HG03378 (cell line): ENCODE measurements at regions not wholly inside any gene's neighbourhood (a gene's known extent, or its start where the extent isn't known, plus 50 kb on each side); places are given as distances from the start of the nearest gene placed in this dataset.

Experiments
- ATAC-seq: cut with Tn5 transposase; IDR thresholded peaks from one replicate; pipeline ENCODE4 v1.9.1; 2021; ENCODE audit warnings: mild to moderate bottlenecking, moderate library complexity; ENCODE audit not compliant: unreplicated experiment

DNA sequence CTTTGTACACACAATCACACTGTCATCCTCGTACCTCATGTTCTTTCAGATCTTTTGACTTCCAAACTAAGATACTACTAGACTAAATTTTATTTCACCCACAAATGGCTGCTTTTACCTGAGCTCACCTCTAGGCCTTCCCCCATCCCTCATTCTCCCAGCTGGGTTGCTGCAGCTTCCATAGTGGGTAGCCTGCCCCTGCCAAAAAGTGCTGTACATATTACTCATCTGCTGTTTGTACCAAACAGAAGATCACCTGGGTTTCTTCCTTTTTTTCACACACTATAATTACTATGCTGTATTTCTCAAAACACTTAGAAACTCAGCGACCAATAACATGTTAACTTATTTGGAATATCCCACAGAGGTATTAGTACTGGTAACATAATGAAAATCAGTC is 267.6 kb upstream of the PRDM1 start:
- no peak for ATAC-seq

DNA sequence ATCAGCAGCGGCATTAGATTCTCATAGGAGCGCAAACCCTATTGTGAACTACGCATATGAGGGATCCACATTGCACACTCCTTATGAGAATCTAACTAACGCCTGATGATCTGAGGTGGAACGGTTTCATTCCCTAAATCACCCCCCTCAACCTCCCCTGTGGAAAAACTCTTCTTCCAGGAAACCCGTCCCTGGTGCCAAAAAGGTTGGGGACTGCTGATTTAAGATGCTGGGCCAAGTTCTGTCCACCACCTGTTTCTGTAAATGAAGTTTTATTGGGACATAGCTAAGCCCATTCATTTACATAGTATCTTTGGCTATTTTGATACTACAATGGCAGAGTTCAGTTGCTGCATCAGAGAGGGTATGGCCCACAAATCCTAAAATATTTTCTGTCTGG is 268.2 kb upstream of the PRDM1 start:
- no peak for ATAC-seq

DNA sequence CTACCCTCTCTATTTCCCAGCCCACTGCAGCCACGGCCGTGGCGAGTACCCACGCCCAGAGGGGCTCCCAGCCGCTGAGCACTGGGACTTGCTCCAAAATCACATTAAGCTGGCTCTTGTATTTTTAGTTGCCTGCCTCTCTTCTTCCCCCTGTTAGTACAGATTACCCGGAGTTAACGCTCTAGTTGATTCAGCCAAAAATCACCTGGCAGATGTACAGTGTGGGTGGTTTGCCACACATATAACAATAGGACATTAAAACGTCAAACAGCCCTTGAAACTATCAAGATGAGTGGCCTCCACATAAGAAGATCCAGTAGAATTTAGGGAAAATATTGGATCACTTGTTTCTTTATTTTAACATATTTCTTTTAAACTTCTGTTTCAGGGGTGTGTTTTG is 268.8 kb upstream of the PRDM1 start:
- ATAC-seq: no peak

DNA sequence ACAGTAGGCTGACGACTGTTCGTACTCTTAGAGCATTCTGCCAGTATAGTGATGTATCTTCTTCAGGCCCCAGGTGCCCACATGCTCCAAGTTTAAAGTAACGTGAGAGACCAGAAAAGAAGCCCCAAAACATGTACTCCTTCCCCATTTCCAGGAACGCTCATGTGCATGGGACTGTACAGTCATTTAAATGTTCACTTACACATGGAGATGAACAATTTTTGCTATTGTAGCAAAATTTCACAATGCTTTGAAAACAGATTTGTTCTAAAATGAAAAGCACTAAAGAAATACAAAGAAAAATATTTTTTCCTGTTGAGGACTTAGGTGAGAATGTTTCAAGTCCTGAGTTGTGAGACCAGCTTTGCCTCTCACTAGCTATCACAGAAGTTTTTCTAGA is 269.3 kb upstream of the PRDM1 start:
- no peak for ATAC-seq

DNA sequence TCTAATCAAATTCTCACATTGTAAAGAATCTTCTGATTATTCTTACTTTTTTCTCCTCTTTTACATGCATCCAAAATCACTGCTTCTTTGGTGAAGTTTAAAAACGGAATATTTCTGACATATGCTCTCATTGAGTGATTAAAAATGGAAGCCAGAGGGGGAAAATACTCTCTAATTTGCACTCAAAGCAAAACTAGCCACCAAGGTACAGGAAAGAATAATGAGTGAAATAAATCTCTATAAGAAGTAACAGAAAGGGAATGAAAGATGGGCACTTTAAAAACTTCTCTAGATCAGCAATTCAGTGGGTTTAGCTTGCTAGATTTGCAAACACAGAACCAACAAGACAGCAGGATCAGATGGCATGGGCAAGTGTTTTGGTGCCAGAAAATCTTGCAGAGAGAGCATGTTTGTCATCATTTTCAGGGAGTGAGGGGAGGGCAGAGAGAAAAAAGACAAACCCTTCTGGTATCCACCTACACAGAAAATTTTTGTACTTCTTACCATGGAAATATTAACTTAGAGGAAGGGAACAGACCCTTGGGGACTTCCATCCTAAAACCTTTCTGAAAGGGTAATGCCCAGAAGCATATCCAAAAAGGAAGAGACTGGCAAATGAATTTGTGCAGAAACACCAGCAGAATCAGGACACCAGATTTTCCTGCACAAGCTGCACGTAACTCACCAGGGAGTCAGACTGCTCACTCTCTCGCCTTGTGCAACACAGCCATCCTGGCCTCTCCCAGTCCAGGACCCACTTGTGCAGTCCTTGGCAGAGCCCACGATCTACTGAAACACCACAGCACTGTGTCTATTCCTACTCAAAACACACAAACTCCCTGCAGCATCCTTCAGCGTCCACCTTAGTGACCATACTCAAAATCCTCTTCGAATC is 270.2 kb upstream of the PRDM1 start:
- ATAC-seq: no peak

DNA sequence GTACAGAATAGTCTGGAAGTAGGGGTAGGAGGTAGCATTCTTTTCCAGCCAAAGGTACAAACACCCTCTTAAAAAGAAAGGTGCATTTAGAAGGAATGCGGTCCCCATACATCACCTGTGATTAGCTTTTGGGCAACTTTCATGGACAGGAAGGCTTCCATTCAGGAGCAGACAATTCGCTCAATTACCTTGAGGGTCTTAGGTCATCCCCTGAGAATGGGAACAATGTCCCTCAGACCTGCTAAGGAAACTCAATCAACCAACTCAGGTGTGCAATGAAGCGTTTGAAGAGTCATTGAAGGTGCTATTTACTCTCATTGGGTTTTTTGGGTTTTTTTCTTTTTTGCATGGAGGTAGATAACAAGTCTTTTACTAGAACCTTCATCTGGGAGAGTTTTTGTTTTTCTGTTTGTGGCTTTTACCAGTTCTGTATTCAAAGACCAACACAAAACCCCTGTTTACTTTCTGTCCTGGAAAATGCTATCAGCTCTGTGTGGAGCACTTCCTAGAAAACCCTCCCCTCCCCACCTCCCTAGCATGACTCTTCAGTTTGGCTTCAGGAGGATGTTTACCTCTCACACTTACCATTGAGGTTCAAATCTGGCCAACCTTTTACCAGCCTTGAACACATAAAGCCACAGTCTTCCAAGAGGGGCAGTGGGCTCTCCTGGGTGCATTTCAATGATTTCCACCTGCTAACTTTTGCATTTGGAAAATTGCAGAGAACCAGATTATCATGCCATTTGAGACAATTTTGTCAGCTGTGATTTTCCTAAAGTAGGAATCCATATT is 271.2 kb upstream of the PRDM1 start:
- ATAC-seq: no peak

DNA sequence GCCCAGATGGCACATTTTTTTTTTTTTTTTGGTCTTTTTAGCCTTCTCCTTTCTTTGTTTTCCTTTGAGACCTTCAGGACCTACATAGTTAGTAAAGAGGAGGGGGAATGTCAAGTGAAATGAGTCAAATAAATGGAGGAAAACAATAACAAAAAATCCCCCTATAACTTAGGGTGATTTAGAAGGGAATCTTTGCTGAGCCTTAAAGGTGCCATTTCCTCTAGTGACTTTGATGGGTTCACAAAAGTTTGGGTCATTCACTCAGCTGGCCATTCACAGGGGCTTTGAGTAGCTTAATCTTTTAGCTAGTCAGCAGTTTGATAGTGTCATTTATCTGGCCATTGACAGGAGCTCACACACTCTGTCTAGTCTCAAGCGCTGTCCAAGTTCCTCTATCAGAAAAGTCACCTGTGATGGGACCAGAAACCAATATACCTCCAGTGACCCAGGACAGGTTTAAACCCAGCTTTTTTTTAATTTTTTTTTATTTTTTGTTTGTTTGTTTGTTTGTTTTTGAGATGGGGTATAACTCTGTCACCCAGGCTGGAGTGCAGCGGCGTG is 275.1 kb upstream of the PRDM1 start:
- ATAC-seq: no peak

DNA sequence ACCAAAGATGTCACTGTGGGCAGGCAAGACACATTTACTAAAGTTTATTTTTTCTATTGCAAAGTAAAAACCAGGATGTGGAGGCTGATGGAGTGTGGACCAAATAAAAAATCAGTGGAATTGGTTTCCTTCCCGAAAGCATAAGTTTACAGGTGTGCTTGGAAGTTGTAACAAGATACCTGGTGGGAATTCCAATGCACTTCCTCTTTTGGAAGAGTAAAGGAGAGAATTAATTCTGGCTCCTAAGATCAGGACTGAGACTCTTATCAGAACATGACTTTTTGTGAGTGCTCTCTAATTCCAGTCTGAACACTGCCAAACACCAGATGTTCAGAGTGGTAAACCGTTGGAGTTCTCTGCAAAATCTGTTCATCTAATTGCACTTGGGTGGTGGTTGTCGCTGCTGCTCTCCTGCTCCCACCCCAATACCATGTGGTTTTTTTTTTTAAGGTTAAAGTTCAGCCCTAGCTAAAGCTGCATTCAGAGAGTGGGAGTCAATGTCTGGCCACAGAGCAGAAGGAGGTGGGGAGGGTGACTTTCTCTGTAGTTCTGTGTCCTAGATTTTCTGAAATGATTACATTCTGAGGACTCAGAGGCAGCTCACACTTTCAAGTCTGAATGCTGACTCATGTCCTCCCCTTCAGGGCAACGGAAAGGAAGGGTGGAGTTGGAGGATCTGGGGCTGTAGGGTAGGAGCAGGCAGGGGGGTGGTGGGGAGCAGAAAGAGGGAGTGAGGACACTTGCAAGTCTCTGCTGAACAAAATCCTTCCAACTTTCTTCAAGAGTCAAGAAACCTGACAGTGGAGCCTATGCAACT is 275.8 kb upstream of the PRDM1 start:
- peak; percentile 71 for ATAC-seq

DNA sequence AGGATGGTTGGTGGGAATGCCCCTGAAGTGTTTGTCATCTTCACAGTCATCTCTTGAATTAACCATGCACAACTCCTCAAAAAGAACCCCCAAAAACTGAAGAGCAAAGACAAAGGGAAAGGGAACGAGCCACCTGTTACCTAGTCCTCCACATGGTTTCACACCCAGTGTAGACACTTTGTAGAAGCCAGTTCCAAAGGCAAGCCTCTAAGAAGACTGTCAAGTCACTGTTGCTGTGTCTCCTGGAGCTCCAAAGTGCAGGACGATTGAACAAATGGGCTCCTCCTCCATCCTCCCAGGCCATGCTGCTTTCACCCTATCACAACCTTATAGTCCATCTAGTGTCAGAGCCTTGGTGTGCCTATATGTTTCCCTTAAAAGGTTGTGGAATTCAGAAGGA is 277.6 kb upstream of the PRDM1 start:
- ATAC-seq: no peak

DNA sequence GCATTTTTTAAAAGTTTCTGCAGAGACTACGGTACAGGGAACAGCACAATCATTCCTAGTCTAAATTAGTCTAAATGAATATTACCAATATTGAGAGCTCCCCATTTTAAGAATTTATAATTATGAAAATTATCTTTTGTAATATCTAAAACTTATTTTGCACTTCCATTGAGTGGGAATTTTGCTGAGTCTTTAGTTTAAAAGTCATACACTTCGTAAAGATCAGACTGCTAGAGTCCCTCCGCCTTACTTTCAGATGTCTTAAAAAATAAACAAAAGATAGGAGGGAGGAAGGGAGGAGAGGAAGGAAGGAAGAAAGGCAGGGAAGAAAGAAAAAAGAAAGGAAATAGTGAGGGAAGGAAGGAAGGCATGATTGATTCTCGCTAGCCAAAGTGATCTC is 278.2 kb upstream of the PRDM1 start:
- no peak for ATAC-seq

DNA sequence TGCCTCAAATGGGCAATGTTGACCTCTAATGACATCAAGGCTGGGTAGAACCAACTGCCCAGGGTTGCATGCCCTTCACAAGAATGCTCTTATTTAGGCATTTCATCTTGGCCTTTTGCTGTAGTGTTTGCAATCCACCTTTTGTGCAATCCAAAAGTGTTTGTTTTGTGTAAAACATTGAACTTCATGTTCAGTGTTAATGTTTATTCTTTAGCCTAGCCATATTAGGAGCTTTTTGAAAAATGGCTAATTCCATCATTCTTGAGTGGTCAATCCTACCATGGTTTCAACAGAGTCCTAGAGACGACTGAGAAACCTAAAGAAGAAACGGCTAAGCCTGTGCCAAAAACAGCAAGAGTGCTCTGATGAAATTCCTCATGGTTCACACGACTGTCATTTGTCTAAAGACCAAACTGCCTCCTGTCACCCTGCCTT is 279.6 kb upstream of the PRDM1 start:
- ATAC-seq: no peak

DNA sequence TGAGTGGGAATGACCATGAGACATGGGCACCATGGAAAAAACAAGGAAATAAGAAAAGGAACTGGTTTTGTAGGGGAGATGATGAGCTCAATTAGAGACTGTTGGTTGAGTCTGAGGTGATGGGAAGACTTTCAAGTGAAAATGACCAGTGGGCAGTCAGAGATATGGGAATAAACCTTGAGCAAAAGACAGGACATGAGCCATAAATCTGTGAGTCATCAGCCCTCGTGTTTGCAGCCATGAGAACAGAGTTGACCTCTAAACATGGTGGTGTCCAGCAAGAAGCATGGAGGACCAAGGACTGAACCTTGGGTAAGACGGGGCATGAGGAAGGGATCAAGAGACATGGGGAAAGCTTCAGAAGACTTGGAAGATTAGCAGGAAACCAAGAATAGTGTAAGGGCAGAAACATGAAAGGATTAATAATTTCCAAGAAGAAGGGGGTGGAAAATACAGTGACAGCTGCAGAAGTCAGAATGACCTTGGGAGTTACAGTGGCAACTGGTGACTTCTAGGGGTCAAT is 280.6 kb upstream of the PRDM1 start:
- no peak for ATAC-seq

DNA sequence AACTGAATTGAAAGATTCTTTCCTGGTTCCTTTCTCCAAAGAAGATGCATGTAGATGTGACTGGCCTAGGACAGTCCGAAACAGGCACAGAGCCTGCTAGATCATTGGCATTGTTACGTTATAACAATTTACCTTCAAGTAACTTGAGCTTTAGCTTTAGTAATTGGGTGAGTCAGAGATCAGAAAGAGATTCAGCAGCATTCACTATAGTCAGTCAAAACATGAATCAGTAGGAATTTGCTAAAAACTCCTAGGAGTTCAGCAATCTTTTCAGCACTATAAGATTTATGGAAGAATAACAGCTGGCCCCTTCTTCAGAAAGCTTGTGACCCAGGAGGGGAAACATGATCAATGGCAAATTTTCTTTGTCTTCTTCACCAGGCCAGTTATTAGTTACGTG is 281.7 kb upstream of the PRDM1 start:
- no peak for ATAC-seq

DNA sequence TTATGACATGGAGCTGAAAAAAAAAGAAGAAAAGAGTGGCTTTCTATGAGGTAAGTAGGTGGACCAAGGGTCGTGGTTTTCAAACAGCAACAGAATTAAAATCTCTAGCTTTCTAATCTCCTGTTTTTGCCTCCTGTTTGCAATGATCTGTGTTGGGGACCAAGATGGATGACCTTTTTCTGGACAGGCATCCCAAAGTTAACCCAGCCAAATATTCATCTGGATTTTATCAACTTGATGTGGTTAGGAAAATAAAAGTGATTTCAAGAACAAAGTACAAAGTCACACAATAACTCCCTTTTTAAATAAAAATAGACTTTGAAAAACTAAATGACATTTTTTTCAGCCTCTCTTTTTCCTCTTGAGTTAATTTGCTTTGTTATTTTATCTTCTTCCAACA is 282.1 kb upstream of the PRDM1 start:
- ATAC-seq: no peak

DNA sequence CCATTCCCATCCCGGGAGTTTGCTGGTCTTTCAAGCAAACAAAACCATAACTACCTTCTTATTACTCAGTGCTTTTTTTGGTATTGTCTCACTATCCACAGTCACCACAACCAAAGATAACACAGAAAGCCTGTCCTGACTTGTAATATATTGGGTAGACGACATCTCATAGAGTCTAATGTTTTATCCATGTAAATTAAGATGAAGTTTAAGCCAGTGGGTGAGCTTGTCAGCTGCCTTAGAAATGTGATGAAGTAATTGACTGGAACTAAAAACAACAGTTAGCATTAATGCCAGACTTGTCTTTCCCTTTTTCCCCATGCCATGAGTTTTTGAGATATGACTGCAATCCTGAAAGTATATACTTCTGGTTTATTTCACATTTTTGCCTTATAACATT is 282.7 kb upstream of the PRDM1 start:
- no peak for ATAC-seq

DNA sequence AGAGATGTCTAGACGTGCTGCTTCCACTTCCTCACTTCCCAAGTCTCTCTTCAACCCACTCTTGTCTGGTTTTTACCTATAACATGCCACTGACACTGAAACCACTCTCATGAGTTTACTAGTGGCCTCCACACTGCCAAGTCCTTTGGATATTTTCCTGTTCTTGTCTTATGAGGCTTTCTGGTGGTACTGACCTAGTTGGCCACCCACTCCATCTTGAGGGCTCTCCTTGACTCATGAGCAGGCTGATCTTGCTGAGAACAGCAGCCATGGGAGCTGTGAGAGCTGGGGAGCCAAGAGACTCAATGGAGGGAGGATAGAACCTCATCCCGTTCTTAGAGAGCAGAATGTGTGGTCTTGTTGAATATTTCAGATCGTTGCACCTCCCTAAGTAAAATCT is 283.4 kb upstream of the PRDM1 start:
- ATAC-seq: no peak

DNA sequence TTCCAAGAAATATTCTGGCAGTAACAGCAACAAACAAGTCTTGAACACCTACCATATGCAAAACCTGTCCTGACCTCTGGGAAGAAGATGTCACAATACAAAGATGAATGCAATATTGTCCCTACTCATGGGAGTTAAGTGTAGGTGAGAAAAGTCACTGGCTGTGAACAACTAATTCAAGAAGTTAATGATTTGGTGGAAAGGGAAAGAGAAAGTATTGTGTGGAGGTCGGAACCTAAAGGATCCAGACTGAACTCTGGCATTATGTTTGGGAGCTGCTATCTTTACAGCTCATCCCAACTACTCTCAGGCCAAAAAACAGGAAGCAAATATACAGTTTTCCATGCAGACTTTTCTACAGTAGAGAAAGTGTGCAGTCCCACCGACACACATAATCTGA is 285.3 kb upstream of the PRDM1 start:
- ATAC-seq: no peak

DNA sequence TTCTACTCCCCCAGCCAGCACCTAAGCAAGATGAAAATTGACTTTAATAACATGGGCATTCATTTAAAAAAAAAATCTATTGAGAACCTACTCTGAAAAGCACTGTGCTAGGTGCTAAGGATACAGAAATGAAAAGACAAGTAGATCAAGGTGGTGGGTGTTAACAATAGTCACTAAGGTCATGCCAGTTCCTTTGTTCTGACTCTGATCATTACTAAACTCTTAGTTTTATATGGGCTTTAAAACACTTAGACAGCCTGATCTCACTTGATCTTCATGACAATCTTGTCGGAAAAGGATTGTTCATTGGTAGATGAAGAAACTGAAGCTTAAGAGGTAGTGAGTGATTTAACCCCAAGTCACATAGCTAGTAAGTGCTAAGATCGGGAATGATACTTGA is 285.7 kb upstream of the PRDM1 start:
- no peak for ATAC-seq

DNA sequence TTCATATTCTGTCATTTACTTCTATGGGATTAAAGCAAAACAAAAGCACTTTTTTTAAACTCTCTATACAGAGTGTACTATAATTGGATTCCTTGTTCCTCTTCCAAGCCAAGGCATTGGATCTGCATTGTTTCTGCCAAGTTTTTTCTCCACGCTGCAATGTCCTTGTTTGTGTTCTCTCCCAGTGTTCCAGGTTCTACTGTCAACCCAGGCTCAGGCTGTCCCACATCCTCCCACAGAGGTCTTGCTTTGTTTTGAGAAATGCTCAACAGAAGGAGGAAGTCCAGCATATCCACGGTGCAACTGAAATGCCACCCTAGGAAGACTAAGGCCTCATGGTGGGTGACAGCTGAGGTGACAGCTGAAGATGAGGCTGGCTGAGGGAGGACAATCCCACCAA is 287.1 kb upstream of the PRDM1 start:
- no peak for ATAC-seq

DNA sequence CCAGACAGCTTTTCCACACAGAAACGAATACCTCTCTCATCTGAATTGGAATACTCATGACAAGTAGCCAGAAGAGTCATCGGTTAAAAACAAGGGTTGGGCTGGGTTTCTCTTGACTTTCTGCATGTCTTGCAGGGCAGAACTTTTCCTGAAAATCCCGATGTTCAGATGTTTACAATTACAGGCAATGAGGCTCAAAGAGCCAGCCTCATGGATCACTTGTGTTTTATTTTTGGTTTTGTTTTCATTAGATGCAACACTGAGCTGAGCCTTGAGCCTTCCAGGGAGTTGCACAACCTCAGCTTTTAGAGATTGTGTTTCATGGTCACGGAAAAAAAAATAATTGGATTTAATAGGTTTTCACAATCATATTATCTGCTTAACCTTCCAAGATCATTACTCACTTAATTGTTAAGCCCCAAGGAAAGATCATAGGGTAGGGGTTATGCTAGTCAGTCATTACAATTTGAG is 288.1 kb upstream of the PRDM1 start:
- no peak for ATAC-seq
